Glutamatergic neuron (in vitro differentiated cells): ENCODE measurements at regions not wholly inside any gene's neighbourhood (a gene's known extent, or its start where the extent isn't known, plus 50 kb on each side); places are given as distances from the start of the nearest gene placed in this dataset.

Experiments
- DNase-seq: peaks from one replicate; pipeline ENCODE4 v3.0.0; 2022
- H3K27ac Mint-ChIP-seq: one replicate; pipeline ENCODE4 v1.8.0; 2020; ENCODE audit warnings: mild to moderate bottlenecking, mixed read lengths, inconsistent platforms; ENCODE audit not compliant: unreplicated experiment
- H3K27me3 Mint-ChIP-seq: one replicate; pipeline ENCODE4 v1.8.0; 2020; ENCODE audit warnings: mild to moderate bottlenecking, moderate library complexity, mixed read lengths, inconsistent platforms; ENCODE audit not compliant: unreplicated experiment
- H3K36me3 Mint-ChIP-seq: one replicate; pipeline ENCODE4 v1.8.0; 2020; ENCODE audit warnings: mild to moderate bottlenecking, mixed read lengths, inconsistent platforms; ENCODE audit not compliant: unreplicated experiment
- H3K4me1 Mint-ChIP-seq: one replicate; pipeline ENCODE4 v1.8.0; 2020; ENCODE audit warnings: mild to moderate bottlenecking, low read depth, mixed read lengths, inconsistent platforms; ENCODE audit not compliant: unreplicated experiment
- H3K4me3 Mint-ChIP-seq: one replicate; pipeline ENCODE4 v1.8.0; 2020; ENCODE audit warnings: mild to moderate bottlenecking, mixed read lengths, inconsistent platforms; ENCODE audit not compliant: unreplicated experiment
- H3K9me3 Mint-ChIP-seq: one replicate; pipeline ENCODE4 v1.8.0; 2020; ENCODE audit warnings: mild to moderate bottlenecking, moderate library complexity, mixed read lengths, inconsistent platforms; ENCODE audit not compliant: unreplicated experiment
- TF ChIP-seq, protein P1 (sequence below): fragments of 200-600 bp; sonication (generic); IDR thresholded peaks from one replicate; pipeline ENCODE4 v1.5.0; 2021; ENCODE audit not compliant: partially characterized antibody, unreplicated experiment

DNA sequence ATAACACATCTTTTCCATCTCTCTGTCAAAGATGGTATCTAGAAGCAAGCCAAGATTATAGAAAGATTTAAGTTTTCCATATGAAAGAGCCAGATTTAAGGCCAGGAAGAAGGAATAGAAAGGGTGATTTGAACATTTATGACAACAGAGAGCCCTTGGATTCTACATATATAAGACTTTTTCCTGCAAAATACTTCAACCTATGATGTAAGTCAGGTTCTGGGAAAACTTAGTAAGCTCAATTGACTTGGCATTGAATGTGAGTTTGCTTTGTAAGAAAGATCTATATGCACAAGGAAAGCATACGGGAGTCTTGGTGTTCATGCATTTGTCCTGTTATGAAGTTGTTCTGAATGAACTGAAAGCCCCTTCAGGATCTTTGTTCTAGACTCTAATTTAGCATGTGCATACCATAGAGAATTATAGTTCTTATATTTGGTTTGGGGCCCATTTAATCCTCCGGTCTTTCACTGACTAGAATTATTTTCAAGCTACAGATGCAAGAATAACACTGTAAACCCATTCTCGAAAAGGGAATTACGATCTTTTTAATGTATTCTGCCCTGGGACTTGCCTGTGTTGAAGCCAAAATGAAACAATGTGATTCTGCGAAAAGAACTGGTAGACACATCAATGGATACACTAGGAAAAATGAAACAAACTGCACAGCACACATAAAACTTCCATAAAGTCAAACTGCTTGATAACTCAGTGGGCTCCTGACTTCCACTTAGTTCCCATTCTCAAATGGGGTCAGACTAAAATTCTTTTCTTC, 152.8 kb downstream of the DISP1 start:
- no peak overlapping the region for H3K27ac Mint-ChIP-seq
- H3K9me3 Mint-ChIP-seq, result no peaks in the 10 kb centered on the region
- TF ChIP-seq, protein P1, sequence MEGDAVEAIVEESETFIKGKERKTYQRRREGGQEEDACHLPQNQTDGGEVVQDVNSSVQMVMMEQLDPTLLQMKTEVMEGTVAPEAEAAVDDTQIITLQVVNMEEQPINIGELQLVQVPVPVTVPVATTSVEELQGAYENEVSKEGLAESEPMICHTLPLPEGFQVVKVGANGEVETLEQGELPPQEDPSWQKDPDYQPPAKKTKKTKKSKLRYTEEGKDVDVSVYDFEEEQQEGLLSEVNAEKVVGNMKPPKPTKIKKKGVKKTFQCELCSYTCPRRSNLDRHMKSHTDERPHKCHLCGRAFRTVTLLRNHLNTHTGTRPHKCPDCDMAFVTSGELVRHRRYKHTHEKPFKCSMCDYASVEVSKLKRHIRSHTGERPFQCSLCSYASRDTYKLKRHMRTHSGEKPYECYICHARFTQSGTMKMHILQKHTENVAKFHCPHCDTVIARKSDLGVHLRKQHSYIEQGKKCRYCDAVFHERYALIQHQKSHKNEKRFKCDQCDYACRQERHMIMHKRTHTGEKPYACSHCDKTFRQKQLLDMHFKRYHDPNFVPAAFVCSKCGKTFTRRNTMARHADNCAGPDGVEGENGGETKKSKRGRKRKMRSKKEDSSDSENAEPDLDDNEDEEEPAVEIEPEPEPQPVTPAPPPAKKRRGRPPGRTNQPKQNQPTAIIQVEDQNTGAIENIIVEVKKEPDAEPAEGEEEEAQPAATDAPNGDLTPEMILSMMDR, result no peak
- H3K4me3 Mint-ChIP-seq, result no peak overlapping the region
- H3K36me3 Mint-ChIP-seq, result no peaks in the 10 kb centered on the region
- no peak for DNase-seq
- peaks cover 2% of the 10 kb centered on the region for H3K27me3 Mint-ChIP-seq
- H3K4me1 Mint-ChIP-seq, result no peaks in the 10 kb centered on the region

DNA sequence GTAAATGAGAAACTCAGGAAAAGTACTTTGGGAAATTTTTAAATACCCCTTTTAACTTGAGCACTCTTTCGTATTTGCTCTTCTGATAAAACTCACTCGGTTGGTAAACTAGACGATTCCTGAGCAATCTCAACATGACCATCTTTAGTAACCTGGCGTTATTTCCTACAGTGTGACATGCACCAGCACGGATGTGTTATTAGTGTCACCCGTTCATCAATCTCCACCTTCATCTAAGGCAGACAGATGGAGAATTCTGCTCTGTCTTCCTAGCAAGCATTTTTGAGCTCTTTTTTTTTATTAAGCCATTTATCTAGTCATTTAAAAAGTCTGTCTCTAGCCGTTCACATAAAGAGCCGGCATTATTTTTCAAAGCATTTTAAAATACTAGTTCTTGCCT, 155.2 kb downstream of the DISP1 start:
- no peaks in the 10 kb centered on the region for H3K9me3 Mint-ChIP-seq
- no peak overlapping the region for H3K27ac Mint-ChIP-seq

DNA sequence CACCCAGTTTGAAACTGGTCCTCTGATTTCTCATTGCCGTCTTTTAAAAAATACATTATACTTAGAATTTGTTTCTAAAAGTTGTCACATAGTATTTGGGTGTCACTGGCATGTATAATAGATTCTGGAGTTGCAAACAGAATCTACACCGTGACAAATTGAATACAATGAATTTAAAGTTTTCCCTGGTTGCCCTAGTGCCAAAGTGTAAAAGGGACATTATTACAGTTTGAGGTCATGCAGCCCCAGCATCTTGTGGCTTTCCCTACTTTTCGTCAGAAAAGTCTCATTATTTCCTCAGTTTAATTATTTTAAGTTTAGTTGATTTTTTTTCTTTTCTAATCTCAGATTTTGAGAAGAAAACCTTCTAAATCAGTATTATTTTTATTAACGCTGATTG, 155.9 kb downstream of the DISP1 start:
- Mint-ChIP-seq H3K4me1 (no peaks in the 10 kb centered on the region), H3K27ac (no peak overlapping the region), H3K27me3 (peaks cover 2% of the 10 kb centered on the region), H3K36me3 (no peaks in the 10 kb centered on the region), H3K9me3 (no peaks in the 10 kb centered on the region), H3K4me3 (no peak overlapping the region)
- TF ChIP-seq, protein P1, result no peak
- no peak for DNase-seq

More for the DNA sequence above, 155.2 kb downstream of the DISP1 start:
- Mint-ChIP-seq H3K4me3 (no peak overlapping the region), H3K4me1 (no peaks in the 10 kb centered on the region), H3K27me3 (peaks cover 2% of the 10 kb centered on the region), H3K36me3 (no peaks in the 10 kb centered on the region)
- TF ChIP-seq, protein P1, result no peak
- no peak for DNase-seq

DNA sequence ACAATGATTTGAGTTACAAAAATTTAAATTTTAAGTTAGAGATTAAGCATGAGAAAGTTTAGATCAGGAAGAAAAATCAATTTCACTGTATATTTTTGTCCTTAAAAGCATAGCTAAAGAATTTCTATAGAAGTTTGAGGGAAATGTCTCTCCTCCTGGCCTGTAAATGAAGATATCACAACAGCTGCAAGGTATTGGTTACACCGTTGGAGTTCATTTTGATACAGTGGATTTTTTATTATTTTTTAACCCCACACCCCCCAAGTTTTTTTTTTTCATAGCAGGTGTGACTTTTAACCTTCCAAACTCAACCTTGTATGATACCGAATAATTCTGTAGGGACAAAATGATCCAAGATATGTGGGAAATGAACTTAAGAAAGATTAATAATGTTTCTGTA, 156.3 kb downstream of the DISP1 start:
- DNase-seq, result no peak
- no peaks in the 10 kb centered on the region for H3K4me1 Mint-ChIP-seq
- no peak overlapping the region for H3K4me3 Mint-ChIP-seq
- peaks cover 2% of the 10 kb centered on the region for H3K27me3 Mint-ChIP-seq
- TF ChIP-seq, protein P1, result no peak
- H3K9me3 Mint-ChIP-seq, result no peaks in the 10 kb centered on the region
- H3K36me3 Mint-ChIP-seq, result no peaks in the 10 kb centered on the region
- no peak overlapping the region for H3K27ac Mint-ChIP-seq

DNA sequence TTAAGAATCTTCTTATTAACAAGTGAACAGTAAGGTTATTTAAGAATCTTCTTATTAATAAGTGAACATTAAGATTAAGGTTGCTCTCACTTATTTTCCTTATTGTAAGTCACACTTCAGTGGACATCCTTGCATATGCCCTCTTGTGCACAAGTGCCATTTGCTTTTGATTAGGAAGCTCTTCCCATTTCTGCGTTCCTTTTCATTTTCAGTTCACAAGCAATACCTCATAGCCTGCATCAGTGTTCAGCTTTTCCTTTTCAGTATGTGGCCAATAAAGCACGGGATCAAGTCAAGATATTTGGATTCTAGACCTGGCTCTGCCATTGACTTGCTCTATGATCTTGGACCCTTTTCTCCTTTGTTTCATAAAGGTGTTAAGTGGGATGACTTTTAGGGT, 158.7 kb downstream of the DISP1 start:
- Mint-ChIP-seq H3K4me3 (no peak overlapping the region), H3K9me3 (no peaks in the 10 kb centered on the region), H3K27ac (no peak overlapping the region), H3K36me3 (no peaks in the 10 kb centered on the region), H3K27me3 (no peaks in the 10 kb centered on the region), H3K4me1 (no peaks in the 10 kb centered on the region)
- no peak for DNase-seq
- TF ChIP-seq, protein P1, result no peak
